HepG2 (cell line): ENCODE measurements at regions not wholly inside any gene's neighbourhood (a gene's known extent, or its start where the extent isn't known, plus 50 kb on each side); places are given as distances from the start of the nearest gene placed in this dataset.

Source experiments
- ATAC-seq: fragments of 200-7000 bp; cut with Tn5 transposase; 3 replicates; pipeline ENCODE4 v1.9.1; 2020; ENCODE audit warnings: mild to moderate bottlenecking, moderate library complexity
- BruUV-seq: library from RNA; stranded (reverse); fragments of 400-500 nt; replicated peaks from 2 replicates; lab custom pipeline; 2021; lab: Mats Ljungman, UMichigan
- CTCF ChIA-PET: fragments of 300-600 bp; formaldehyde crosslinking; extraction: SDS; loops from one replicate; lab custom pipeline; 2021; ENCODE audit warnings: low total read pairs, inconsistent platforms, low intra/inter-chr PET ratio; lab: Yijun Ruan, JAX
- POLR2A ChIA-PET: fragments of 350-600 bp; sonication (Branson Sonifier 250); formaldehyde crosslinking; loops from one replicate; lab custom pipeline; 2020; ENCODE audit warnings: antibody characterized with exemption, inconsistent platforms; lab: Yijun Ruan, JAX
- DNase-seq: peaks from one replicate; pipeline ENCODE4 v3.0.0-alpha.2; 2015; ENCODE audit warnings: low spot score
- FAIRE-seq: peaks from 3 replicates; lab custom pipeline; 2011; peaks lifted over from hg19 to GRCh38; lab: Jason Lieb, UNC
- H2AFZ ChIP-seq: one replicate; pipeline ENCODE4 v1.6.1; 2011; ENCODE audit warnings: low read length, inconsistent platforms
- H3K27ac ChIP-seq: fragments of 300-600 bp; 3 replicates; pipeline ENCODE4 v1.8.0; 2011; ENCODE audit warnings: mixed run types, mild to moderate bottlenecking, mixed read lengths, low read length, inconsistent platforms; ENCODE audit not compliant: insufficient read depth; ENCODE audit errors: extremely low read length
- H3K27me3 ChIP-seq, 2 experiments: fragments of 200-600 bp in 1 of 2; 2 replicates in 1 of 2; 3 replicates in 1 of 2; pipeline versions ENCODE4 v1.6.0 to v1.8.0; 2011; ENCODE audit warnings: low read length in 2 of 2, mild to moderate bottlenecking in 2 of 2, moderate library complexity in 2 of 2, inconsistent platforms in 1 of 2; ENCODE audit not compliant: insufficient read depth in 2 of 2, control insufficient read depth in 1 of 2
- H3K36me3 ChIP-seq, 2 experiments: fragments of 200-600 bp in 1 of 2; replicated peaks in 1 of 2; 2 replicates in 1 of 2; 3 replicates in 1 of 2; pipeline versions ENCODE4 v1.5.1 to v1.8.0; 2011; ENCODE audit warnings: low read length in 2 of 2, inconsistent platforms in 1 of 2; ENCODE audit not compliant: insufficient read depth in 2 of 2, control insufficient read depth in 1 of 2
- H3K4me1 ChIP-seq: 2 replicates; pipeline ENCODE4 v1.5.1; 2012; ENCODE audit warnings: low read length, inconsistent platforms; ENCODE audit not compliant: insufficient read depth
- H3K4me2 ChIP-seq: 2 replicates; pipeline ENCODE4 v1.6.0; 2011; ENCODE audit warnings: low read depth, low read length, inconsistent platforms
- H3K4me3 ChIP-seq, 3 experiments: fragments of 200-600 bp in 1 of 3; sonication (generic), shearing (Covaris generic) in 1 of 3; replicated peaks in 1 of 3; 2 replicates each; pipeline ENCODE4 v1.5.1; 2011 to 2016; ENCODE audit warnings: low read length in 3 of 3, inconsistent platforms in 2 of 3, low read depth in 2 of 3, mild to moderate bottlenecking in 2 of 3, control low read depth in 1 of 3, mixed read lengths in 1 of 3; ENCODE audit not compliant: insufficient read depth in 1 of 3
- H3K79me2 ChIP-seq: one replicate; pipeline ENCODE4 v1.6.1; 2011; ENCODE audit warnings: low read length, inconsistent platforms; ENCODE audit not compliant: insufficient read depth
- H3K9ac ChIP-seq: 2 replicates; pipeline ENCODE4 v1.6.0; 2011; ENCODE audit warnings: mild to moderate bottlenecking, low read depth, low read length, inconsistent platforms; ENCODE audit not compliant: insufficient read depth
- H3K9me3 ChIP-seq: 2 replicates; pipeline ENCODE4 v1.5.1; 2012; ENCODE audit warnings: mild to moderate bottlenecking, low read length
- H4K20me1 ChIP-seq: 2 replicates; pipeline ENCODE4 v1.6.0; 2011; ENCODE audit warnings: inconsistent platforms, mild to moderate bottlenecking, low read length, moderate library complexity; ENCODE audit not compliant: insufficient read depth
- BCL6 ChIP-seq: IDR thresholded peaks from 2 replicates; pipeline ENCODE4 v1.6.1; 2016; ENCODE audit warnings: missing genetic modification reagents, missing compliant biosample characterization
- KAT8 ChIP-seq: IDR thresholded peaks from 2 replicates; pipeline ENCODE4 v1.6.1; 2016; ENCODE audit warnings: missing genetic modification reagents, missing compliant biosample characterization
- MLLT10 ChIP-seq: sonication (generic); formaldehyde crosslinking; IDR thresholded peaks from 2 replicates; pipeline ENCODE4 v1.4.0; 2020; ENCODE audit warnings: missing genetic modification reagents
- PRDM10 ChIP-seq: sonication (generic); formaldehyde crosslinking; IDR thresholded peaks from 2 replicates; pipeline ENCODE4 v1.4.0; 2020; ENCODE audit warnings: low read depth, missing genetic modification reagents
- RFX1 ChIP-seq: fragments of 450-650 bp; IDR thresholded peaks from 2 replicates; pipeline ENCODE4 v1.6.1; 2017
- SRSF4 ChIP-seq: fragments of 200-400 bp; formaldehyde crosslinking; IDR thresholded peaks from one replicate; pipeline ENCODE4 v1.6.1; 2018; ENCODE audit warnings: mild to moderate bottlenecking, low read depth, low read length, moderate library complexity; ENCODE audit not compliant: poor library complexity, severe bottlenecking
- STAT5B ChIP-seq: sonication (generic); formaldehyde crosslinking; IDR thresholded peaks from 2 replicates; pipeline ENCODE4 v1.4.0; 2020; ENCODE audit warnings: missing genetic modification reagents
- TGIF2 ChIP-seq: IDR thresholded peaks from 2 replicates; pipeline ENCODE4 v1.6.1; 2016; ENCODE audit warnings: control low read depth, missing compliant biosample characterization
- ZNF138 ChIP-seq: sonication (generic); formaldehyde crosslinking; IDR thresholded peaks from 2 replicates; pipeline ENCODE4 v1.5.0; 2020; ENCODE audit warnings: mild to moderate bottlenecking, low read depth, missing genetic modification reagents
- ZNF235 ChIP-seq: sonication (generic); formaldehyde crosslinking; IDR thresholded peaks from 2 replicates; pipeline ENCODE4 v1.8.1; 2023; ENCODE audit warnings: mild to moderate bottlenecking, missing genetic modification reagents, borderline replicate concordance
- ZNF646 ChIP-seq: sonication (generic); formaldehyde crosslinking; IDR thresholded peaks from 2 replicates; pipeline ENCODE4 v1.9.0; 2021; ENCODE audit warnings: mild to moderate bottlenecking, missing genetic modification reagents
- WGBS: methylation state at CpG from one replicate; pipeline ENCODE4 v1.1.6; 2017; ENCODE audit warnings: low lambda C conversion rate; 5-methylcytosine and 5-hydroxymethylcytosine counted together
- in situ Hi-C: cut with HindIII; loops from 2 replicates; pipeline ENCODE4 v1.10.0; 2017; ENCODE audit warnings: low pct_unique_long_range_greater_than_20kb; ENCODE audit not compliant: extremely low pct_ligation_motif_present
- intact Hi-C: fragments of 100-400 bp; cut with micrococcal nuclease; formaldehyde crosslinking; loops from one replicate; pipeline ENCODE4 v1.10.0; 2022; ENCODE audit not compliant: unreplicated experiment
- TF ChIP-seq, protein P1 (sequence below): sonication (generic); formaldehyde crosslinking; IDR thresholded peaks from 2 replicates; pipeline ENCODE4 v1.5.0; 2020; ENCODE audit warnings: missing genetic modification reagents
- TF ChIP-seq, protein P2 (sequence below): sonication (generic); formaldehyde crosslinking; IDR thresholded peaks from 2 replicates; pipeline ENCODE4 v1.5.1; 2020; ENCODE audit warnings: missing genetic modification reagents, mild to moderate bottlenecking, borderline replicate concordance

DNA sequence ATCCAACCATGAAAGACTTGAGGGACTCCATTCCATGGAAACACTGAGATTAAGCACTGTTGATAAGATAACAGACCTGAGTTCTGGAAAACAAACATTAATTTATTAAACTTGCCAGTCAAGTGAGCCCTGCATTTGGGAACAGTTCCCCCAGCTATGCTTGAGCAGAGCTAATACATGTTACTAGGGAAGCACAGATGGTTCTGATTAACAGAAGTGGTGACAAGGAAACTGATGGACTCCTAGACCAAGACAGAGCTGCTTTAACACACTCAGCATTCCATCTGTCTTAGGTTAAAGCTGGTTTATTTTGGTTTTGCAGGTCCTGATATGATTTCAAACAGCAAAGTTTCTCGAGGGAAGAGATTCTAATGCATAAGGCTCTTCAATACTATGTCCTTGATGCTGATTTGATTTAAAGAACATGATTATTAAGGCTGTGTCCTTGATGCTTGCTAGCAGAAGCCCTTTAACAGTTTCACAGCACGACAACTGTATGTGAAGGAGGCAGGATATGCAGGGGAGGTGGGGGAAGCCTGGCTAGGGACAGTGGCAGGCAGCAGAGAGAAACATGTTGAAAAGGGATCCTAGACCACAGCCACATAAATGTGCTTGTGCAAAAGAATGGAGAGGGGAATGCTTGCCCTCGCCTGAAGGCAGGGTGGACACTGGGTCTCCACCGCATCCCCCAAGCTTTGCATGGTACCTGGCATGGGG, 66.2 kb downstream of the ACTBL2 start:
- Histone ChIP-seq H3K27me3 (no peaks in the 10 kb centered on the region), H3K9ac (no peak overlapping the region), H3K4me3 (no peak overlapping the region), H2AFZ (no peak overlapping the region), H3K4me1 (no peaks in the 10 kb centered on the region), H3K79me2 (no peaks in the 10 kb centered on the region), H3K27ac (no peak overlapping the region), H3K9me3 (no peaks in the 10 kb centered on the region), H3K36me3 (no peaks in the 10 kb centered on the region), H4K20me1 (no peaks in the 10 kb centered on the region), H3K4me2 (no peak overlapping the region)
- ChIA-PET POLR2A (no interaction called here), CTCF (no interaction called here)
- in situ Hi-C loops (no loop called here), intact Hi-C loops (no loop called here)
- no TSS peak for BruUV-seq
- WGBS = 0% methylated on average over 4 of the region's 4 CpGs
- no peak for ATAC-seq
- no peak for FAIRE-seq
- no peak for DNase-seq
- TF ChIP-seq ZNF646 (CRISPR knock-in tag) (no peak), ZNF138 (CRISPR knock-in tag) (no peak), RFX1 (no peak), MLLT10 (CRISPR knock-in tag) (no peak), ZNF235 (CRISPR knock-in tag) (no peak), SRSF4 (no peak), PRDM10 (CRISPR knock-in tag) (no peak), KAT8 (CRISPR knock-in tag) (no peak), TGIF2 (no peak), BCL6 (no peak), STAT5B (CRISPR knock-in tag) (no peak)
- TF ChIP-seq, protein P1, sequence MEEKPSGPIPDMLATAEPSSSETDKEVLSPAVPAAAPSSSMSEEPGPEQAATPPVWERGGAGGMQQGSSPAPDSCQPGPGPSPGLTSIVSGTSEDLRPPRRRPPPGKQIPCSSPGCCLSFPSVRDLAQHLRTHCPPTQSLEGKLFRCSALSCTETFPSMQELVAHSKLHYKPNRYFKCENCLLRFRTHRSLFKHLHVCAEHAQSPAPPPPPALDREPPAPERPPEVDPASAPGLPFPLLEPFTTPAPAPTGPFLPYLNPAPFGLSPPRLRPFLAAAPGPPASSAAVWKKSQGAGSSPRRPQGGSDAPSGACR (CRISPR knock-in tag) = no peak
- TF ChIP-seq, protein P2, sequence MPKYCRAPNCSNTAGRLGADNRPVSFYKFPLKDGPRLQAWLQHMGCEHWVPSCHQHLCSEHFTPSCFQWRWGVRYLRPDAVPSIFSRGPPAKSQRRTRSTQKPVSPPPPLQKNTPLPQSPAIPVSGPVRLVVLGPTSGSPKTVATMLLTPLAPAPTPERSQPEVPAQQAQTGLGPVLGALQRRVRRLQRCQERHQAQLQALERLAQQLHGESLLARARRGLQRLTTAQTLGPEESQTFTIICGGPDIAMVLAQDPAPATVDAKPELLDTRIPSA (CRISPR knock-in tag) = no peak
